Fibroblast of lung (primary cell): ENCODE measurements at regions not wholly inside any gene's neighbourhood (a gene's known extent, or its start where the extent isn't known, plus 50 kb on each side); places are given as distances from the start of the nearest gene placed in this dataset.
"Not testable (repeated sequence)": the region's sequence is repeated elsewhere in the genome, so short reads cannot be mapped to it uniquely, and the experiment has no call there.

Experiments
- DNase-seq, 2 donors: peaks; one replicate each; pipeline versions ENCODE4 v3.0.0 to v3.0.0-alpha.2; 2010; ENCODE audit warnings: low read depth in 2 of 2
- H2AFZ ChIP-seq: 2 replicates; pipeline ENCODE4 v1.5.1; 2012; ENCODE audit warnings: low read length, control low read depth, inconsistent platforms
- H3K27ac ChIP-seq: 2 replicates; pipeline ENCODE4 v1.5.1; 2011; ENCODE audit warnings: low read length, control low read depth; ENCODE audit not compliant: insufficient read depth
- H3K27me3 ChIP-seq: 2 replicates; pipeline ENCODE4 v1.5.1; 2011; ENCODE audit warnings: mild to moderate bottlenecking, low read length; ENCODE audit not compliant: control insufficient read depth, insufficient read depth
- H3K36me3 ChIP-seq: 2 replicates; pipeline ENCODE4 v1.5.1; 2011; ENCODE audit warnings: low read length; ENCODE audit not compliant: control insufficient read depth, insufficient read depth
- H3K4me1 ChIP-seq: 2 replicates; pipeline ENCODE4 v1.5.1; 2011; ENCODE audit warnings: low read length; ENCODE audit not compliant: control insufficient read depth, insufficient read depth; ENCODE audit errors: extremely low read depth
- H3K4me2 ChIP-seq: 2 replicates; pipeline ENCODE4 v1.5.1; 2011; ENCODE audit warnings: low read length, control low read depth; ENCODE audit not compliant: insufficient read depth; ENCODE audit errors: extremely low read depth
- H3K4me3 ChIP-seq, 4 experiments: fragments of 200-600 bp in 1 of 4; sonication (generic) in 1 of 4; replicated peaks in 1 of 4; 2 replicates each; pipeline ENCODE4 v1.5.1; 2011 to 2016; ENCODE audit warnings: low read length in 4 of 4, low read depth in 3 of 4, mild to moderate bottlenecking in 3 of 4, control low read depth in 2 of 4, inconsistent platforms in 1 of 4, mixed read lengths in 1 of 4; ENCODE audit not compliant: insufficient read depth in 1 of 4; ENCODE audit errors: control extremely low read depth in 1 of 4
- H3K79me2 ChIP-seq: 2 replicates; pipeline ENCODE4 v1.5.1; 2012; ENCODE audit warnings: mild to moderate bottlenecking, low read length, inconsistent platforms; ENCODE audit not compliant: control insufficient read depth, insufficient read depth
- H3K9ac ChIP-seq: 2 replicates; pipeline ENCODE4 v1.5.1; 2011; ENCODE audit warnings: mild to moderate bottlenecking, low read length, control low read depth; ENCODE audit not compliant: insufficient read depth
- H3K9me3 ChIP-seq: 2 replicates; pipeline ENCODE4 v1.5.1; 2012; ENCODE audit warnings: low read depth, low read length; ENCODE audit not compliant: control insufficient read depth, insufficient read depth
- H4K20me1 ChIP-seq: 2 replicates; pipeline ENCODE4 v1.5.1; 2011; ENCODE audit warnings: low read length; ENCODE audit not compliant: control insufficient read depth, insufficient read depth; ENCODE audit errors: extremely low read depth
- EZH2 ChIP-seq: IDR thresholded peaks from 2 replicates; pipeline ENCODE4 v1.5.1; 2012; ENCODE audit warnings: low read length, control low read depth, mild to moderate bottlenecking; ENCODE audit errors: missing control alignments
- TF ChIP-seq, protein P1 (sequence below), 2 donors: IDR thresholded peaks in 1 of 2; conservative IDR thresholded peaks in 1 of 2; 1 replicate in 1 of 2; 2 replicates in 1 of 2; pipeline ENCODE4 v1.5.1; 2011 to 2012; ENCODE audit warnings: low read length in 2 of 2, control low read depth in 1 of 2, inconsistent platforms in 1 of 2, low read depth in 1 of 2, mild to moderate bottlenecking in 1 of 2

GRCh38 chr2:167843217-167843616 lies 404.2 kb downstream of the STK39 start:
- Histone ChIP-seq H2AFZ (no peak overlapping the region), H3K79me2 (no peaks in the 10 kb centered on the region), H3K27me3 (no peaks in the 10 kb centered on the region), H3K4me1 (no peaks in the 10 kb centered on the region), H3K4me3 (no peak overlapping the region), H3K36me3 (no peaks in the 10 kb centered on the region), H4K20me1 (no peaks in the 10 kb centered on the region), H3K27ac (no peak overlapping the region), H3K9ac (no peak overlapping the region), H3K9me3 (no peaks in the 10 kb centered on the region), H3K4me2 (no peak overlapping the region)
- DNase-seq, result no peak
- no peak for TF ChIP-seq EZH2
- TF ChIP-seq, protein P1, sequence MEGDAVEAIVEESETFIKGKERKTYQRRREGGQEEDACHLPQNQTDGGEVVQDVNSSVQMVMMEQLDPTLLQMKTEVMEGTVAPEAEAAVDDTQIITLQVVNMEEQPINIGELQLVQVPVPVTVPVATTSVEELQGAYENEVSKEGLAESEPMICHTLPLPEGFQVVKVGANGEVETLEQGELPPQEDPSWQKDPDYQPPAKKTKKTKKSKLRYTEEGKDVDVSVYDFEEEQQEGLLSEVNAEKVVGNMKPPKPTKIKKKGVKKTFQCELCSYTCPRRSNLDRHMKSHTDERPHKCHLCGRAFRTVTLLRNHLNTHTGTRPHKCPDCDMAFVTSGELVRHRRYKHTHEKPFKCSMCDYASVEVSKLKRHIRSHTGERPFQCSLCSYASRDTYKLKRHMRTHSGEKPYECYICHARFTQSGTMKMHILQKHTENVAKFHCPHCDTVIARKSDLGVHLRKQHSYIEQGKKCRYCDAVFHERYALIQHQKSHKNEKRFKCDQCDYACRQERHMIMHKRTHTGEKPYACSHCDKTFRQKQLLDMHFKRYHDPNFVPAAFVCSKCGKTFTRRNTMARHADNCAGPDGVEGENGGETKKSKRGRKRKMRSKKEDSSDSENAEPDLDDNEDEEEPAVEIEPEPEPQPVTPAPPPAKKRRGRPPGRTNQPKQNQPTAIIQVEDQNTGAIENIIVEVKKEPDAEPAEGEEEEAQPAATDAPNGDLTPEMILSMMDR (conservative IDR thresholded peaks at IDR 0.05 in 1 of 2, IDR thresholded peaks at IDR 0.05 in 1 of 2; ENCODE audit: low read depth in 1 of 2, low read length in 2 of 2), result no peak

DNA sequence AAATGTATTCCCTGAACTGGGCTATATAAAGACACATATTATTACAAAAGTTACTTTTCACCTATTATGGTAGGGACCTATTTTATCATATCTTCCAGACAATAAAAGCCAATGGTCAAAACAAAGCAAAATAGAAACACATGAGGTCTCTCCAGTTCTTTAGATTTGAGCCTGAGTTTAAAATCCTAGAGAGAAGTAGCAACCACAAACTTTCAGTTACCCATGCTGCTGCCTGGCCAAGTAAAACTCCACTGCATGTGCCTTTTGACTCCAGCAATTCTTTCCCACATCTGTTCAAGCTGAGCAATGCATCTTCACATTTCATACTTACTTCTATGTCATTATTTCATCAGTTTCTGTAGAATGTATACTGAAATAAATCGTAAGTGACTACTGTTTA lies 405.3 kb downstream of the STK39 start:
- H3K4me2 ChIP-seq, result no peak overlapping the region
- H3K79me2 ChIP-seq, result no peaks in the 10 kb centered on the region
- no peak overlapping the region for H3K4me3 ChIP-seq
- H3K27ac ChIP-seq, result no peak overlapping the region
- H3K9me3 ChIP-seq, result no peaks in the 10 kb centered on the region
- H3K4me1 ChIP-seq, result no peaks in the 10 kb centered on the region
- DNase-seq, result no peak
- no peak overlapping the region for H3K9ac ChIP-seq
- H3K27me3 ChIP-seq, result no peaks in the 10 kb centered on the region
- no peak overlapping the region for H2AFZ ChIP-seq
- no peaks in the 10 kb centered on the region for H3K36me3 ChIP-seq
- H4K20me1 ChIP-seq, result no peaks in the 10 kb centered on the region
- TF ChIP-seq EZH2, result no peak
- TF ChIP-seq, protein P1 (conservative IDR thresholded peaks at IDR 0.05 in 1 of 2, IDR thresholded peaks at IDR 0.05 in 1 of 2; ENCODE audit: low read depth in 1 of 2, low read length in 2 of 2), result no peak

GRCh38 chr2:167835290-167835689 lies 412.1 kb downstream of the STK39 start:
- not testable (repeated sequence) for H3K9ac ChIP-seq, H3K36me3 ChIP-seq, H2AFZ ChIP-seq, H3K9me3 ChIP-seq, H3K4me1 ChIP-seq, H3K27ac ChIP-seq, H4K20me1 ChIP-seq, H3K4me2 ChIP-seq, H3K79me2 ChIP-seq, DNase-seq, H3K27me3 ChIP-seq, H3K4me3 ChIP-seq
